T-helper 22 cell (primary cell): ENCODE measurements at regions not wholly inside any gene's neighbourhood (a gene's known extent, or its start where the extent isn't known, plus 50 kb on each side); places are given as distances from the start of the nearest gene placed in this dataset.

Experiments
- DNase-seq: peaks from one replicate; pipeline ENCODE4 v3.0.0-alpha.2; 2020; ENCODE audit warnings: low read depth

GRCh38 chr3:68306571-68306970 is 625.8 kb downstream of the TAFA4 start:
- DNase-seq, result no peak

DNA sequence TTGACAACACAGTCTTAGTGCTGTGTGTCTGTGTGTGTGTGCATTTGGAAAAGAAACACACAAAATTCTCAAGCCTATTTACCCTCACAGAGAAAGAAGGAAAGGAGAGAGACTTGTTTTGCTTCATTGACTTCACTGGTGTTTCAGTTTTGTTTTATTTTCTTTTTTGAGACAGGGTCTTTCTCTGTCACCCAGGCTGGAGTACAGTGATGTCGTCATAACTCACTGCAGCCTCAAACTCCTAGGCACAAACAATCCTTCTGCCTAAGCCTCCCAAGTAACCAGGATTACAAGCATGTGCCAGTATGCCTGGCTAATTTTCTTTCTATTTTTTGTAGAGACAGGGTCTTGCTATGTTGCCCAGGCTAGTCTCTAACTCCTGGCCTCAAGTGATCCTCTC is 636.9 kb downstream of the TAFA4 start:
- no peak for DNase-seq

DNA sequence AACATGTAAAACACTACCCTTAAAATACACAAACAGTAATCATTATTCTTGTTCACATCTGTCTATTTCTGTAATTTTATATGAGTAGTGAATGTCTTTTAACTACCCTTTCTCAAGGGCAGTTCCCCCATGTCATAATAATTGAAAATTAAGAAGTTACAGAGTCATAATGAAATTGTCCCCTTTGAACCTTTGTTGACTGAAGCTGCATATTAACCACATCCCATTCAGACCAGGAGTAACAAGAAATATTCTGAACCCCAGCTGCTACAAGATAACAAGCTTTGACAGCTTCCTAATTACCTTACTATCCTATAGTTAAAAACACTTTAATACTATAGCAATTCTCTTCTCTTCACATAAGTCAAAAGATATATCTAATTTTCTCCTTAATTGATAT is 635.9 kb upstream of the SUCLG2 start:
- no peak for DNase-seq

DNA sequence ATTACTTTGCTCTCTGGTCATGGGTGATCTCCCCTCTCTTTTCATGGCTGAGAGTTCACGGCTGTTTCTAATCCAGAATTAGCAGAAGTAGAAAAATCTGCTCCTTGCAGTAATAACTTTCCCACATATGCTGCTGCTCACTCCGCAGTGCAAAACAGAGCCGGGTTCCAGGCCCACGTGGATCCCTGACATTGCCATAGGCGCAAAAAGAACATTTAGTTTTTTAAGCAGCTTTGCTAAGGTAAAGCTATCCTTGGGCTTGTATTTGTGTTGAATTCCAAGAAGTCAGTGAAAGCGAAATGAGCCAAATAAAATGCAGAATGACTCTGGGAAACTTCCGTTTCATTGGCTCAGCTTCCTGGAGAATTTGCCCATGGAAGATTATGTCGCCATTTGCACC is 633.7 kb upstream of the SUCLG2 start:
- no peak for DNase-seq

DNA sequence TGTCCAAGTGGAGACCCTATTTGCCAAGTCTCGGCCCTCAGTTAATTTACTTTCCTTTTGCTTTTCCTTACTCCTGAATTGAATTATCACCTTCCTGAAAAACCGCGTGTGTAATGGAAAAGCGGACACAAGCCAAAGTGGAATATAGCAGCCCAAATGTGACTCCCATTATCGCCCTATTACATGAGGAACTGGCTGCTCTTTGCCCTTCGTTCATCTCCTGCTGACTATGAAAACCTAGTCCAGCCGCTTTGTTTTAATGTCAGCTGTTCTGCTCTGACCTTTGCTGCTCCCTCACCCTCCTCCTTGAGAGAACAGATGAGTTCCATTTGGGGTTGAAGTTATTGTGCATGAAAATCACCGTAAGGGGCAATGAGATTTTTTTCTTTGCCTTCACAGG is 632.7 kb upstream of the SUCLG2 start:
- no peak for DNase-seq

- DNase-seq, result no peak
Measured at GRCh38 chr3:68274286-68274685, 619.9 kb upstream of the SUCLG2 start.

GRCh38 chr3:68271145-68271544 is 616.7 kb upstream of the SUCLG2 start:
- no peak for DNase-seq

DNA sequence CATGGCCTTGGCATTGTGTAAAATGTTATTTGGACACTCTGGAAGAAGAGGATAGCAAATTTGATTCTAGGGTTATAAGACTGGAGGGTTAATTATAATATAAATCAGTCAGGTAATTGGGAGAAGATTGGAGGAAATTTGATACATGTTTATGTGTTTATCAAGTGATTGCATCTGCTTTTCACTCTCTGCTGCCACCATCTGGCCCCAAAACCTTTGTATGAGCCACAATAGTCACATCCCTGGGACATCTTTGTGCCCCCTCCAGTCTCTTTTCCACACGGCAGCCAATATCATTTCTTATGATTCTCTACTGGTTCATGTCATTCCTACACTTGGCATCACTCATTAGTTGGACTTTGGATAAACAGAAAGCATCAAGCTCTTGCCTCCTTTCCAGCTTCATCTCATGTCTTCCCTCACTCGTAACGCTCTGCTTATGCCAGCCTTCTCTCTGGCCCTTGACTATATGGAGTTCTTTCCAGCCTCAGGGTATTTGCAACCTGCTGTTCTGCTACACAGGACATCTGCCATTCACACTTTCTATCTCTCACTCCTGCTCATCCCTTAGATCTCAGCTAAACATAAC is 602.3 kb upstream of the SUCLG2 start:
- no peak for DNase-seq

DNA sequence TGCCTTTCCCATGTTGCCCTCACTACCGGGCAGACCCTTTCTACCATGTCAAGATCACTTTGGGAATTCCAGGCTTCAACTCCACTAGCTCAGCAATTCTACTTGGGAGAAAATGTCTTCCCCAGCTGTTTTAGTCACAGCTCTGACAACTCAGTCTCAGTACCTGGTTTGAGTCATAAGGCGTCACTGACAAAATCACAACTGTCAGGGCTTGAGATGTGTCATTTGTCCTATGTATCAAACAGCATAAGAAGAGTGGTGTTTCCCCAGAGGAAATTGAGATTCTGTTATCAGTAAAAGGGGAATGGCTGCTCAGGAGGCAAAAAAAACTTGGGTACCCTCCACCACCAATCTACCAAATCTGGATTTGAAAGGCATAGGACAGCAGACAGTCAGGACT is 594.9 kb upstream of the SUCLG2 start:
- DNase-seq, result no peak

DNA sequence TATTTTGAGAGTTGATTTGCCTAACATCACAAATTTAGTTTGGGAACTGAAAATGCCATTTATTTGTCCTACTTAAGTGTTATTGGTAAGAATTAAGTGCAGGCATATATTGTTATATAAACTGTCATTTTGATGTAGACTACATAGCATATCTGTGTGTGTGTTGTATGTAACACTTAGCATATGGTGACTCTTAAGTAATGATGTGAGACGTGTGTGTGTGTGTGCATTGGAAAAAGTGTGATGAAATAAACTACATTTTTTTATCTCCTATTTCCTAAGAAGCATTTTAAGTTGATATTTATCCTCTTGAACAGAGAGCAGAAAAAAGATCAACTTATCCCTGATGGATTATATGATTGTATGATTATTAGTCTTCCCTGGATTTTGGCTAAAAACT is 588.2 kb upstream of the SUCLG2 start:
- no peak for DNase-seq

DNA sequence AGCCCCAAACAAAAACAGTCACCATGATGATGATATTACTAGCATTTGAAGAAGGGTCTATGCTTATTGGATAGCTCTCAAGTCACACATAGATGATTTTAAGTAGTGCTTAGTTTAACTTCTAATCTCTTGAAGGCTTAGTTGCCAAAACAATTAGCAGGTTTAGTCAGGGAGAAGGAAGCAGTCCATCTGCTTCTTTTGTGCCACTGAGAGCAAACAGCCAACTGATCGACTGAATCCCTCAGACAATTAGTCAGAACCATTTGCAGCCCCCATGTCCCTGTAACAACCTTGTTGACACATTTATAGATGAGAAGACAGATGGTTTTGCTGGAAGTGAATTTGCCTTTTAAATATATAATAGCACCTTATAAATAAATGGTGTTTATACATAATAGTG is 585.1 kb upstream of the SUCLG2 start:
- no peak for DNase-seq

DNA sequence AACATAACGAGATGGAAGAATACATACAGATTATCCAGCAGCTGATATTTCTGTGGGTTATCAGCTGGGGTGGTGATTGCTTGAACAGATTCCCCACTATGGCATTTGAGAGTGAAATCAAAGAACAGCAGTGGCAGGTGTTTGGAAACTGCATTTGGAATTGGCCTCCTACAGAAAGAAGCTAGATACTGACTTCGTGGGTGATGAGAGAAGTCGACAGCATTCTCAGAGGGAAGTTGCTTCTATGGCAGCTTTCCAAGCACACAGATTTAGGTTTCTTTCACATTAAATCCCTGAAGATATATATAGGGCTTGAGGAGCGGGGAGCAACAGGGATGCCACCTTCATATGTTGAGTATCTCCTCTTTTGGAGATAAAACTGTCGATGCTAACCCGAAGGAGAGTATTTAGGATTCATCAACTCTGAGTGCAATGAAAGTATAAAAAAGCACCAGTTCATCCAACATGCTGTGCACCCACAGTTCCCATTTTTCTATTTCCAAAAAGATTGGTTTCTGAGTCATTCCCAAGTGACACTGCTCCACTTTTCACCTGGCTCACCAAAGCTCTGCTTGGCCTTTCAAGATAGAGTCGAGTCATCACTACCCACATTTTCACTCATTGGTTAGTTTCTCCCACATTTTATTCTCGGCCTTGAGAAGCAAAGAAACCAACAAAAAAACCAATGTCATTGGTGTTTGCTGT is 579.8 kb upstream of the SUCLG2 start:
- no peak for DNase-seq

- DNase-seq, result no peak
Measured at GRCh38 chr3:68228856-68229255, 574.4 kb upstream of the SUCLG2 start.

DNA sequence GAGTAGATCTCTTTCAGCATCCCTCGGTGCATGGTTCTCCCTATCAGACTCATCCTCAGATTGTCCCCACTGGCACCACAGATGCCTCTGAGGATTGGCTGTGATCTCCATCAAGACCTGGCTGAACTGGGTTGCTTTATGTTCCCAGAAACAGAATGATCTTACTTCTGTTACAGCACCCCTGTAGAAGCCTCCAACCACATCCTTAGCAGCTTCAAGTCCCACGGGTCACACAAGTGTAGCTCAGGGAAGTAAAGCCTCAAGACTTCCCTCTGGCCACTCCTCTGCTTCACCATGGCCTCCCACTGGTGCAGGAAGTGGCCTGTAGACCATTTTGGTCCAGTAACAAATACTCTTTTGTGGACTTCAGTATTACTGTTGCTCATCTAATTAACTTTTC is 566.4 kb upstream of the SUCLG2 start:
- DNase-seq, result no peak

DNA sequence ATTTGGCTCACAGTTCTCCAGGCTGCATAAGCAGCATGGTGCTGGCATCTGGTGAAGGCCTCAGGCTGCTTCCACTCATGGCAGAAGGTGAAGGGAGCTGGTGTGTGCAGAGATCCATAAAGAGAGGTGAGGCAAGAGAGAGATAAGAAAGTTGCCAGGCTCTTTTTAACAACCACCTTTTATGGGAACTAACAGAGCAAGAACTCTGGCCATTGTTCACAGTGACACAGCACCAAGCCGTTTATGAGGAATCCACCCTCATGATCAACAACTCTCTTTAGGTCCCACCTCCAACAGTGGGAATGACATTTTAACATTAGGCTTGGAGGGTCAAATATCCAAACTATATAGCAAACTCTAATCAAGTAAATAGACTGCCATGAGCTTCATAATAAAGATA is 557.2 kb upstream of the SUCLG2 start:
- DNase-seq, result no peak

GRCh38 chr3:68210635-68211034 is 556.2 kb upstream of the SUCLG2 start:
- no peak for DNase-seq

- DNase-seq, result no peak
Measured at GRCh38 chr3:68207327-68207726, 552.9 kb upstream of the SUCLG2 start.

GRCh38 chr3:68206524-68207117 is 552.2 kb upstream of the SUCLG2 start:
- DNase-seq, result no peak

GRCh38 chr3:68186733-68187132 is 532.3 kb upstream of the SUCLG2 start:
- DNase-seq, result no peak

DNA sequence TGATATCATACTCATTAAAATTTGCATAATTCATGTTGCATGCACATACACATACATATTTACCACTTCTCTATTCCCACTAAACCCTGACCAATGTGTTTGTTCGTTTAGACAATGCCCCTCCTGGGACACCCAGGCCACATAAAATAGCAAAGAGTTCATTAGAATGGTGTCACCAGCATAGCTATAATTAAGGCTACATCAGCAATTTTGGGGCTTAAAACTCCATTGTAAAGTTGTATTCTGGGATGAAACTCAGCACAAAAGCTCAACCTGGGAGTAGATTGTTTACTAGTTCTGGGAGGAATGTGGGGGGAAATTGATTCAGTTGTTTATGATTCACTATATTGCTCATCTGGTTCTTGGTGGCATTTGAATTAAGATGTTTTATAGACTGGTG is 522.2 kb upstream of the SUCLG2 start:
- no peak for DNase-seq

DNA sequence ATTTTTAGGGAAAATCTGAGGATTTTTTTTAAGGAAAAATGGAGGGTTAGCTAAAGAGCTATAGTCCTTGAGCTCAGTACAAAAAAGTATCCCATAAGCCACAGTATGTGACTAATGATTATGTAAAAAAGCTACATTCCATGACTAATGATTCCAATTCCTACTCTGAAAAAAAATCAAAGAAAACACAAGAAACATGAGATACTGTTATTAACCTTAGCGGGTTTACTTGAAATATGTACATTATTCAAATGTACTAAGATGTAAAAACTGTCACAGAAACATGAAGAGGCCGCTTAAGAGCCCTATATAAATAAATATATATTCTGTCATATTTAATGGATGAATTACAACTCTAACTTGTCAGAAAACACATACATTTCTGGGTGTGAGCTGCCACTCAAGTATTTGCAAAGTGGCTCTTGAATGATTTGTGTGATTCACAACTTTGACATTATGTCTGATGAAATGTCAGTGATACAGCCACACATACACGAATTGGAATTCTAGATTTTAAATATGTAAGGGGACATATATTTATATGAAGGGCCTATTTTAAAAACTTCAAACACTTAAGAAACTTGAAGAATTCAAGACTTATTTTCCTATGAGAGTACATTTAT is 518.7 kb upstream of the SUCLG2 start:
- no peak for DNase-seq

- no peak for DNase-seq
Measured at GRCh38 chr3:68172039-68172438, 517.6 kb upstream of the SUCLG2 start.

DNA sequence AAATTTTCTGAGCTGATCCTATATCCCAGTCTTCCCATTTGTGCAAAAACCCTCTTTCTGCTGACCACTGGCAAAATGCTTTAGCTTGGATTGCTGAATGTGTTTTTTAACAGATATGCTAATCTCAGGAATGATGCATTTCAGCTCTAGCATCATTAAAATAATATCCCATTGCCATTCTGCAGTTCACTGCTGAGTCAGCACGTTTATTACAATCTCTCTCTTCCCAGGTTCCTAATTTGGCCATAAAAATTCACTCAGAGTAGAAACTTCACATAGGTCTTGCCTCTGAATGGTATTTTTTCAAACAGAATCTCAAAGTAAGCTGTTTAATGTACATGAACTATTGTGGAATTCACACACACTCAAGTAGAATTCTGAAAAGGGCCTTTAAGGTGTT is 509.6 kb upstream of the SUCLG2 start:
- no peak for DNase-seq
